Brain microvascular endothelial cell (primary cell): ENCODE measurements at regions not wholly inside any gene's neighbourhood (a gene's known extent, or its start where the extent isn't known, plus 50 kb on each side); places are given as distances from the start of the nearest gene placed in this dataset.

ENCODE experiments used
- DNase-seq: peaks from one replicate; pipeline ENCODE4 v3.0.0-alpha.2; 2020
- H3K27ac ChIP-seq: fragments of 250-450 bp; sonication (Bioruptor Pico); 2 replicates; pipeline ENCODE4 v1.5.1; 2020; ENCODE audit warnings: mild to moderate bottlenecking, moderate library complexity
- H3K27me3 ChIP-seq: fragments of 250-450 bp; sonication (Bioruptor Pico); replicated peaks from 2 replicates; pipeline ENCODE4 v1.5.1; 2020; ENCODE audit warnings: mild to moderate bottlenecking
- H3K36me3 ChIP-seq: fragments of 250-450 bp; sonication (Bioruptor Pico); replicated peaks from 2 replicates; pipeline ENCODE4 v1.5.1; 2020; ENCODE audit warnings: mild to moderate bottlenecking
- H3K4me3 ChIP-seq: 2 replicates; pipeline ENCODE4 v1.5.1; 2011; ENCODE audit warnings: low read depth, mild to moderate bottlenecking, control low read depth, low read length, moderate library complexity
- CTCF ChIP-seq: IDR thresholded peaks from 2 replicates; pipeline ENCODE4 v1.5.1; 2011; ENCODE audit warnings: low read depth, mild to moderate bottlenecking, moderate library complexity, low read length, control low read depth, inconsistent platforms; ENCODE audit errors: missing control alignments
- in situ Hi-C: cut with HindIII; loops from 2 replicates; pipeline ENCODE4 v1.10.0; 2017; ENCODE audit warnings: low sequenced_read_pairs, low pct_ligation_motif_present

GRCh38 chr6:76682842-76683241, 610.4 kb upstream of the IMPG1 start:
- Histone ChIP-seq H3K27ac (no peak overlapping the region), H3K36me3 (no peaks in the 10 kb centered on the region), H3K27me3 (no peaks in the 10 kb centered on the region), H3K4me3 (no peak overlapping the region)
- peak; percentile 8 for TF ChIP-seq CTCF
- in situ Hi-C loops: loop anchor here (25.0 kb wide), 1 partner anchor 779 kb away; the partner anchor contains the start of gene HTR1B
- DNase-seq: no peak

GRCh38 chr6:76681781-76682180, 609.3 kb upstream of the IMPG1 start:
- Histone ChIP-seq H3K27me3 (no peaks in the 10 kb centered on the region), H3K36me3 (no peaks in the 10 kb centered on the region), H3K4me3 (no peak overlapping the region), H3K27ac (no peak overlapping the region)
- no peak for TF ChIP-seq CTCF
- in situ Hi-C loops: loop anchor here (25.0 kb wide), 1 partner anchor 781 kb away; the partner anchor contains the start of gene HTR1B
- peak; percentile 27 for DNase-seq

GRCh38 chr6:76677017-76677416, 604.6 kb upstream of the IMPG1 start:
- TF ChIP-seq CTCF: no peak
- no peaks in the 10 kb centered on the region for H3K36me3 ChIP-seq
- H3K27ac ChIP-seq: no peak overlapping the region
- H3K27me3 ChIP-seq: no peaks in the 10 kb centered on the region
- in situ Hi-C loops: loop anchor here (25.0 kb wide), 1 partner anchor 785 kb away; the partner anchor contains the start of gene HTR1B
- no peak overlapping the region for H3K4me3 ChIP-seq
- DNase-seq: no peak

- in situ Hi-C loops: no loop called here
- no peak for TF ChIP-seq CTCF
- Histone ChIP-seq H3K27me3 (no peaks in the 10 kb centered on the region), H3K4me3 (no peak overlapping the region), H3K27ac (no peak overlapping the region), H3K36me3 (no peaks in the 10 kb centered on the region)
- no peak for DNase-seq
These were observed 599.3 kb upstream of the IMPG1 start for GRCh38 chr6:76671751-76672150.

- in situ Hi-C loops: no loop called here
- peak; percentile 69 for DNase-seq
- no peak for TF ChIP-seq CTCF
- Histone ChIP-seq H3K36me3 (no peaks in the 10 kb centered on the region), H3K27ac (no peak overlapping the region), H3K4me3 (no peak overlapping the region), H3K27me3 (no peaks in the 10 kb centered on the region)
These were observed 571.8 kb upstream of the IMPG1 start for GRCh38 chr6:76644231-76644630.

GRCh38 chr6:76639941-76640340, 567.5 kb upstream of the IMPG1 start:
- no peak for DNase-seq
- Histone ChIP-seq H3K27ac (no peak overlapping the region), H3K36me3 (no peaks in the 10 kb centered on the region), H3K4me3 (no peak overlapping the region), H3K27me3 (no peaks in the 10 kb centered on the region)
- in situ Hi-C loops: no loop called here
- no peak for TF ChIP-seq CTCF
